ENCODE measurements at regions not wholly inside any gene's neighbourhood (a gene's known extent, or its start where the extent isn't known, plus 50 kb on each side); places are given as distances from the start of the nearest gene placed in this dataset.

- H4K20me1 ChIP-seq (ENCODE audit: insufficient read depth, low read length) = no peaks in the 10 kb centered on the region
- no peak overlapping the region for H3K4me3 ChIP-seq (ENCODE audit: low read depth, low read length, poor library complexity, severe bottlenecking)
- no peaks in the 10 kb centered on the region for H3K9me2 ChIP-seq (ENCODE audit: low read depth, low read length)
- no peaks in the 10 kb centered on the region for H3K9me3 ChIP-seq (ENCODE audit: low read length)
- H3F3A ChIP-seq (ENCODE audit: insufficient read depth, low read length) = no peaks in the 10 kb centered on the region
- no peak overlapping the region for H3K4me2 ChIP-seq (ENCODE audit: low read length)
- H3K4me1 ChIP-seq (ENCODE audit: insufficient read depth, low read length, severe bottlenecking) = no peaks in the 10 kb centered on the region
- no peak overlapping the region for H3K9ac ChIP-seq (ENCODE audit: low read length)
- H2AFZ ChIP-seq (ENCODE audit: low read length) = no peak overlapping the region
- no peak overlapping the region for H3K27ac ChIP-seq (ENCODE audit: low read depth, low read length, poor library complexity, severe bottlenecking)
- no peaks in the 10 kb centered on the region for H3K79me2 ChIP-seq (ENCODE audit: insufficient read depth, low read length)
- TF ChIP-seq EZH2 (IDR thresholded peaks at IDR 0.05; ENCODE audit: borderline replicate concordance, low read length) (no peak), CTCF (IDR thresholded peaks at IDR 0.05; ENCODE audit: low read length) (no peak)
- no peaks in the 10 kb centered on the region for H3K27me3 ChIP-seq (ENCODE audit: insufficient read depth, low read length)
- no peaks in the 10 kb centered on the region for H3K36me3 ChIP-seq (ENCODE audit: insufficient read depth, low read length)
Measured at GRCh38 chr14:85142982-85143381, 387.0 kb upstream of the FLRT2 start.

GRCh38 chr14:85146779-85147178, 383.2 kb upstream of the FLRT2 start:
- H3K9ac ChIP-seq (ENCODE audit: low read length) = no peak overlapping the region
- no peaks in the 10 kb centered on the region for H3K36me3 ChIP-seq (ENCODE audit: insufficient read depth, low read length)
- TF ChIP-seq CTCF (IDR thresholded peaks at IDR 0.05; ENCODE audit: low read length) = no peak
- no peak for TF ChIP-seq EZH2 (IDR thresholded peaks at IDR 0.05; ENCODE audit: borderline replicate concordance, low read length)
- no peaks in the 10 kb centered on the region for H3K9me3 ChIP-seq (ENCODE audit: low read length)
- H3K27me3 ChIP-seq (ENCODE audit: insufficient read depth, low read length) = no peaks in the 10 kb centered on the region
- no peak overlapping the region for H3K4me3 ChIP-seq (ENCODE audit: low read depth, low read length, poor library complexity, severe bottlenecking)
- H4K20me1 ChIP-seq (ENCODE audit: insufficient read depth, low read length) = no peaks in the 10 kb centered on the region
- H3K4me1 ChIP-seq (ENCODE audit: insufficient read depth, low read length, severe bottlenecking) = no peaks in the 10 kb centered on the region
- no peak overlapping the region for H3K27ac ChIP-seq (ENCODE audit: low read depth, low read length, poor library complexity, severe bottlenecking)
- H3F3A ChIP-seq (ENCODE audit: insufficient read depth, low read length) = no peaks in the 10 kb centered on the region
- H3K9me2 ChIP-seq (ENCODE audit: low read depth, low read length) = no peaks in the 10 kb centered on the region
- no peak overlapping the region for H3K4me2 ChIP-seq (ENCODE audit: low read length)
- no peaks in the 10 kb centered on the region for H3K79me2 ChIP-seq (ENCODE audit: insufficient read depth, low read length)
- no peak overlapping the region for H2AFZ ChIP-seq (ENCODE audit: low read length)

- H3K79me2 ChIP-seq (ENCODE audit: insufficient read depth, low read length) = no peaks in the 10 kb centered on the region
- H3K9ac ChIP-seq (ENCODE audit: low read length) = no peak overlapping the region
- H3K4me2 ChIP-seq (ENCODE audit: low read length) = no peak overlapping the region
- no peaks in the 10 kb centered on the region for H3K36me3 ChIP-seq (ENCODE audit: insufficient read depth, low read length)
- H3K4me1 ChIP-seq (ENCODE audit: insufficient read depth, low read length, severe bottlenecking) = no peaks in the 10 kb centered on the region
- H3K4me3 ChIP-seq (ENCODE audit: low read depth, low read length, poor library complexity, severe bottlenecking) = no peak overlapping the region
- H3K9me2 ChIP-seq (ENCODE audit: low read depth, low read length) = no peaks in the 10 kb centered on the region
- H2AFZ ChIP-seq (ENCODE audit: low read length) = no peak overlapping the region
- no peak overlapping the region for H3K27ac ChIP-seq (ENCODE audit: low read depth, low read length, poor library complexity, severe bottlenecking)
- H3K9me3 ChIP-seq (ENCODE audit: low read length) = no peaks in the 10 kb centered on the region
- no peaks in the 10 kb centered on the region for H3F3A ChIP-seq (ENCODE audit: insufficient read depth, low read length)
- TF ChIP-seq EZH2 (IDR thresholded peaks at IDR 0.05; ENCODE audit: borderline replicate concordance, low read length) (no peak), CTCF (IDR thresholded peaks at IDR 0.05; ENCODE audit: low read length) (no peak)
- no peaks in the 10 kb centered on the region for H3K27me3 ChIP-seq (ENCODE audit: insufficient read depth, low read length)
- H4K20me1 ChIP-seq (ENCODE audit: insufficient read depth, low read length) = no peaks in the 10 kb centered on the region
Measured at GRCh38 chr14:85150166-85150565, 379.8 kb upstream of the FLRT2 start.
